HuH-7.5 (cell line): ENCODE measurements at regions not wholly inside any gene's neighbourhood (a gene's known extent, or its start where the extent isn't known, plus 50 kb on each side); places are given as distances from the start of the nearest gene placed in this dataset.
"Not testable (repeated sequence)": the region's sequence is repeated elsewhere in the genome, so short reads cannot be mapped to it uniquely, and the experiment has no call there.

ENCODE experiments used
- DNase-seq: peaks from one replicate; pipeline ENCODE4 v3.0.0; 2011; ENCODE audit warnings: low spot score

DNA sequence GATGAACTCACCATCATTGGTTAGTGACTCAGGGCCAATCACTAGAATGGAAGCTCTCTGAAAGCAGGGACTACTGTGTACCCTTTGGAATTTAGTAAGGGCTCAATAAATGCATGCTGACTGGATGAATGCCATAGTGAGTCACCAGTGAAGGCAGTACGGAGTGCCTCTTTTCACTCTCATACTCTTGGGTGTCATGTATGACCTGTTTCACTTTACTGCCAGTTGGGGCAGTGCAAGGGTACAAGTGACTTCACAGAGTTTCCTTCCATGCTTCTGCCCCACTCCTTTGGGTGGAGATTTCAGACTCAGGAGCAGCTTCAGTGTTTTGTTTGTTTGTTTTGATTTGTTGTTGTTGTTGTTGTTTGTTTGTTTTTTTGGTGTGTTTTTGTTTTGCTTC, 57.7 kb downstream of the SOX3 start:
- DNase-seq = no peak

DNA sequence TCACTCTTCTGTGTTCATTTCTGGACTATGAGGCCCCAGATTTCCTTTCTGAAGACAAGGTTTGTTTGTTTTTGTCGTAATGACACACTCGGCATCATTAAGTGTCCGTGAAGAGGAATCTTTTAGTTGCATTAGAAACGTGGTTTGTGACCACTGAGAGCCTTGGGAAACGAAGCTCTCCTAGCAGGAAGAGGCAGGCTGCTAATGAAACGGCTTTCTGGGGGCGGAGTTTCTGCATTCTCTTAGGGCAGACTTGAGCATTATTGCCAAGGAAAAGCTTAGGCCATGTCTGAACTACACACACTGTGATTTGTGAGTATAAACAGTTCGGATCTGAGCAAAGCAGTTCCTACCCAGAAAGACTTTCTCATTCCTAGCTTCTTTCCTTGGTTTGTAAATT, 64.0 kb downstream of the SOX3 start:
- no peak for DNase-seq

DNA sequence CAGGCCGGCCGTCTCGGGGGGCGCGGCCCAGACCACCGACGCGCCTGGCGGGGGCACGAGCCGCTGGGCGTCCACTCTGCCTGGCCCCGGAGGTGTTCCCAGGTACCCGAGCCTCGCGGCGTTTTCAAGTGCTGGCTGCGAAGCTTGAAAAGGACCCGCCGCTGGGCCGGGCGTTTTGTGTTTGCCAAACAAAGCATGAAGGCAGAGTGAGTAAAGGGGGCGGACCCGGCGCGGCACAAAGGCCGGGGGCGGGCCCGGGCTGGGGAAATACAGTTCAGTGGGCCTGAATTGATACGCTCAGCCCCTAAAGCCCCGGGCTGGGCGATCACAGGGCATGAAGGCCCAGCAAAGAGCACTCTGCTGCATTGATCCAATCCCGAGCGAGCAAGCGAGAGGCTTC, 65.4 kb downstream of the SOX3 start:
- DNase-seq = no peak

DNA sequence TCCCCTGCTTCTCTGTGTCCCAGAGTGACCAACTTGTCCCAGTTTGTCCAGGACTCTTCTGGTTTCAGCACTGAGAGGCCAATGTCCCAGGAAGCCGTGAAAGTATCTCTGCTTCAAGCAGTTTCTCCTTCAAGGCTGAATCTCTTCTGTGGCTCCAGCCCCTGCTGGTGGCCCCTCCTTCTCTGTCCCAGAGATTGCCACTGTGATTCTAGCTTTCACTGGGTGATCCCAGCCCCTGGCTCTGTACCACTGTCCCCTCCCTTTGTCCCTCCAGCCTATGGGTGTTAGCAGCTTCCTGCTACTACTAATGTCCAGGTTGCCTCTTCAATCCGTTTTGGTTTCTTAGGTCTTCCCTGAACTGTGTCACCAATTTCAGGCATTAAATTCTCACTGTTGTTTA, 70.5 kb downstream of the SOX3 start:
- no peak for DNase-seq

DNA sequence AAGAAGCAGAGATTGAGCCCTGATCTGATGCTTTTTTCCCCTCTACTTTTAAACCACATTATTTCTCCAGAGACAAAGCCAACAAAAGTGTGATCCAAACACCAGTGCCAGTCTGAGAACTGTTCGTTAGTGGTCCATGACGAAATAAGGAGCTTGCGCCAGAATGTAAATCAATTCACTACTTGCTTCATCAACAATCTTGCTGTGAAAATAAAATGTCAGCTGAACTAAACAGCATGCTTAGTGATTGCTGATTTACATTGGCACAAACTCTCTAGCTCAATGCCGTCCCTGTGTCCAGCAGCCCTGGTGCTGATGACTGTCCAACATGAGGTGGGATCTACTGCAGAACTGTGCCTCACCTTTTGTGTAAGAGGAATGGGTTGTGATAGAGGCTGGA, 71.3 kb downstream of the SOX3 start:
- no peak for DNase-seq

DNA sequence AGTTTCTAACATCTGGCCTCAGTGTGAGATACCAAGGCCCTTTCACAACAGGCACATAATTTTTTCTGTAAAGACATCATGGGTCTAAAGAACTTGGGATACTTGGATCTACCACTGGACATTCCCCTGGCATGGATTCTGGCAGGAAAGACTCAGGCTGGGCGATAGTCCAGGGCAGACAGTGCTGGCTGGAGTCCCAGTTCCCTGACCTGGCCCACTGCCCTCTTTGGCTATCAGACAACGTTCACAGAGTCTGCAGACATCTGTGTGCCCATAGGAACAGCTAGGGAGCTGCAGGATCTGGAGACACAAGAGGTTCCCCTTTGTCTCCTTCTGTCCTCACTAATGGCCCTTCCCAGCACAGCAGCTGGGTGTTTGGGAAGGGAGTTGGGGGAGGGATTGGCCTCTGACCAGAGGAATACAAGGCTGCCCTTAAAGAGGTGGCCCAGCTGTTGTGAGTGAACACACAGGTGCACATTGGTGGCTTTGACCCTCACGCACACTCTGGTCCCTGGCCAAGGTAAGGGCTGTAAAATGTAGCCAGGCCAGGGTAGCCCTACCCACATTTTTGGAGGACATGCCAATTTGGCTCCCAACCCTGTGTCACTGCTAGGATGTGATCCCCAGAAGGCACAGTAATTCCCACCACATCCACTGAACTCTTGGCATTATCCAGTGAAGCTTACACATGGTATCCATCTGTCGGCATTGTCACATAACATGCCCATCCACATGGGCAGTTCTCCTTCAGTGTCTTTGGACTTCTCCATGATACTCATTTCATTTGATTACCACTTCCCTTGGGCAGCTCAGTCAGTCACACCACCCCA, 72.3 kb downstream of the SOX3 start:
- no peak for DNase-seq

DNA sequence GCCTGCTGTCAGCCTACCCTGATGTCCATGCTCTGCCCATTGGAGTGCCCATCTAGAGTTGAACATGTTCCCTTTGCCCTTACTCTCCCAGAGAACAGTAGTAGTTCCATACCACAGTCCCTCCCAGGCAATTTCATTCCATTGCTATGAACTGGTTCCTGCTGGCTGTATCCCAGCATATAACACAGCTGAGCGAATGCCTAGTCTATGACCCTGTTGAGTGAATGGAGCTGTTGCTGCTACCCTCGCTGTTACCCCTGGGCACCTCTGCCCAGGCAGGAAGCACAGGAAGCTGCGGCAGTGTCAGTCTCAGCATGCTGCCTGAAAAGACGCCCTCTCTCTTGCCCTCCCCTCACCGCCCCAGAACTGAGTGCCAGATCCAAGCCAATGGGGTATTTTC, 73.3 kb downstream of the SOX3 start:
- DNase-seq = no peak

DNA sequence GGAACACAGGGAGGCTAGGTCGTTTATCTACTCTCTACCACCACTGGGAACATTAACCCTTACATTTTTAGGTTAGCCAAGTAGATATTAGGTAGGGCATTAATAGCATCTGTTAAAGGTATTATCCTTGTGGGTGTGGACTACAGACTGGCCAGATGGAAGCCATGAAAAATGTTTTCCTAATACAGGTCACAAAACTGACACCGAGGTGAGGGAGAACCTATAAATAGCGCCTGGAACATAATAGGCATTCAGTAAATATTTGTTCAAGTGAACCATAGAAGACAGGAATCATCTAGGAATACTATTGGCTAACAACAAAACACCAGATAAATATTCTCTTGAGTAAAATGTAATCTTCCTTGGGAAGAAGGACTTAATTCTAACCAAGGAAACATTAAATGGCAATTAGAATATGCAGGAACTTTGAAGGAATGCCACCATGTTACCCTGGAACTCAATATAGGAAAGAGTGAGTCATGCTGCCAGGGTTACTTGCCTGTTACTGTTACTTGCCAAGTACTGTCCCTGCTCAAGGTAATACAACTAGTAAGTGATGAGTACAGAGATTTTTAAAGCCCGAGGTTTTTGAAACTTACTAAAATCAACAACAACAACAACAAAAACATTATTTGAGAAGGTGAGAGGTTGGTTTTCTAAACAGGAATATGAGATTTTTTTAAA, 79.0 kb downstream of the SOX3 start:
- DNase-seq = no peak

DNA sequence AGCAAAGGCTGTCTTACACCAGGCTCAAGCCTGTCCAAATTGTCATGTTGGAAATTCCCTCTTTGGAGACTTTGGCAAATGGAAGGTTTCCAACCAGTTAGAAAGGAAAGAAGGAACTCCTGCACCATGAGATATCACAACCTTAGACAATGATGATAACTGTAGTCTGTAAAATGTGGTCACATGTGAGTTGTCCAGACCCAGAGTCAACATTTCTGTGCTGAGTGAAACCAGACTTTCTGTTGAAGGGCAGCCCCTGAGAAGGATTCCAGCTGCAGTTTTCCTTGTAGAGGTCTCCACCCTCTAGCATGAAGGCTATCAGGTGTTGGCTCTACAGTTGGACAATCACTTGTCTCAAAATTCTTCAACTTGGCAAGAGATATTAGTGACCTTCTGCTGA, 82.4 kb downstream of the SOX3 start:
- no peak for DNase-seq

DNA sequence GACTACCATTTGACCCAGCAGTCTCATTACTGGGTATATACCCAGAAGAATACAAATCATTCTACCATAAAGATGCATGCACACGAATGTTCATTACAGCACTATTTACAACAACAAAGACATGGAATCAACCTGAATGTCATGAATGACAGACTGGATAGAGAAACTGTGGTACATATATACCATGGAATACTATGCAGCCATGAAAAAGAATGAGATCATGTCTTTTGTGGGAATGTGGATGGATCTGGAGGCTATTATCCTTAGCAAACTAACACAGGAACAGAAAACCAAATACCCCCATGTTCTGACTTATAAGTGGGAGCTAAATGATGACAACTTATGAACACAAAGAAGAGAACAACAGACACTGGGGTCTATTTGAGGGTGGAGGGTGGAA, 102.7 kb downstream of the SOX3 start:
- DNase-seq = not testable (repeated sequence)

DNA sequence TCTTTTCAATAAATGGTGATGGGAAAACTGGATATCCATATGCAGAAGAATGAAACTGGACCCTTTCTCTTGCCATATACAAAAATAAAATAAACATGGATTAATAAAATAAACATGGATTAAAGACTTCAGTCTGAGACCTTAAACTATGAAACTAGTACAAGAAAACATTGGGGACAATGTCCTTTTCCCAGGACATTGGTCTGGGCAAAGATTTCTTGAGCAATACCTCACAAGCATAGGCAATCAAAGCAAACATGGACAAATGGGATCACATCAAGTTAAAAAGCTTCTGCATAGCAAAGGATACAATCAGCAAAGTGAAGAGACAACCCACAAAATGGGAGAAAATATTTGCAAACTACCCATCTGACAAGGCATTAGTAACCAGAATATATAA, 108.5 kb downstream of the SOX3 start:
- DNase-seq = not testable (repeated sequence)

DNA sequence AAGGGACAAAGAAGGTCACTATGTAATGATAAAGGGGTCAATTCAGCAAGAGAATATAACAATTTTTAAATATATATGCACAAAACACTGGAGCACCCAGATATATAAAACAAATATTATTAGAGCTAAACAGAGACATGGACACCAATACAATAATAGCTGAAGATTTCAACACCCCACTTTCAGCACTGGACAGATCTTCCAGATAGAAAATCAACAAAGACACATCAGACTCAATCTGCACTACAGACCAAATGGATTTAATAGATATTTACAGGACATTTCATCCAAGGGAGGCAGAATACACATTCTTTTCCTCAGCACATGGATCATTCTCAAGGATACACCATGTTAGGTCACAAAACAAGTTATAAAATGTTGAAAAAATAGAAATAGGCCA, 111.4 kb downstream of the SOX3 start:
- DNase-seq = no peak

DNA sequence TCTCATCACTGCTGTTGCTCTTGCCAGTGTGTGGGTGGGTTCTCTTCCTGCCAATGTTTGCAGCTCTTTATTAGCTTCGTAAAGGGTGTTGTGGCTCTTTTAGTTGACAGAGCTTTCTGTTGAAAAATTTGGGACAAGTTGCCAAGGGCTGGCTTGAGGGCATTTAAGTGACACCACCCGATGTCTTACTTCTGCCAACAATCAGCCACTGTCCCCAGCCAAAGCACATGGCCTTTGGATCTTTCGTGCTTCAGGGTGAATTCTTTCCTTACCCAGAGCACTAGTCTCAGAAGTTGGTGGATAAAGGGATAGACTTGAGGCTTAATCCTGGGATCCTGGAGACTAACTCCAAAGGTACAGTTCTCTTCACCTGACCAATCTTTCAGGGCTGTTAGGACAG, 113.6 kb downstream of the SOX3 start:
- DNase-seq = no peak

DNA sequence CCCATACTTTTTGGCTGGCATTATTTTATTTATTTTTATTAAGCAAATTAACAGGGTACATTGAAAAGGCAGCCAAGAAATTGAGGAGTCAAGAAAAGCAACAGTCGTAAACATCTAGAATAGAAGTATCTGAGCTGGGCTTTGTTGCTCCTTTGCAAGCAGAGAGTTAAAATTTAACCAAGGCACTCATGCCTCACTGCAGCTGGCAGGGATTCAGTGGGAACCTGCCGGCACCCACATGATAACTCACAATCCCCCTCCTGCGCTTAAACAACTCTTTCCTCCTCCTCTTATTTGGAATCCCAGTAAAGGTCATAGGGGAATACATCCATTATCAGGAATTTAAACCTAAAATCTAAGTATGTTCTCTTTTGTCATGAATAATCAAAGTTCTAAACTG, 115.5 kb downstream of the SOX3 start:
- no peak for DNase-seq

DNA sequence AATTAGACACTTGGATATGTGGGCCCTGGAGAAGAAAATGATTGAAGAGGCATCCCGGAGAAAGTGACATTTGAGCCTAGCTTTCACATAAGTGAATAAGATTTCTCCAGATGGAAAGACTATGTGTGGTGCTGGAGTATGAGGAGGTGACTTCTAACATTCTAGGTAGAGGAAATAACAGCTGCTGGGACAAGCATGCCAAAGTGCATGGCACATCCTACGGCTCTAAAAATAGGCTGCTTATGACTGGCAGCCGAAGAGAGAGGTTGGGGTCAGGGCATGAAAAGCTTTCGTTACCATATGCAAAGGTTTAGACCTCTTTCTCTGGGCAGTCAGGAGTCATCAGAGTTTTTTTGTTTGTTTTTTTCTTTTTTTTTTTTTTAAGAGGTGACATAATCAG, 142.0 kb downstream of the SOX3 start:
- DNase-seq = no peak

DNA sequence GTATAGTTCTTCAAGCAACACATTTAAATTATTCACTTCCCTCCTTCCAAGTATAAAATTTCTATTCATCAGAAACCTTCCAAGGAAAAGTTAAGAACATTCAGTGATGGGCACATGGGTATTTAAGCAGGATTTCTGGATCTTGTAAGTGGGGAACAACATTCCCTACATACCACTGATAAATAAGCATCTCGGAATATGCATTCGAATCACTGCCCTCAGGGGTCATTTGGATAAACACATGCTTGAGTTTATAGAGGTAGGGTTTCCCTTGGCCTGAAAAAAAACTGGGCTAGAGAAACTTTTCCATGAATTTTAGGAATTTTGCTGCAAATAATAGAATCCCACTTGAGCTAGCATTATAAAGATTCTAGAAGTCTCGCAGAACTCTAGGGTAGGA, 143.9 kb downstream of the SOX3 start:
- DNase-seq = no peak

DNA sequence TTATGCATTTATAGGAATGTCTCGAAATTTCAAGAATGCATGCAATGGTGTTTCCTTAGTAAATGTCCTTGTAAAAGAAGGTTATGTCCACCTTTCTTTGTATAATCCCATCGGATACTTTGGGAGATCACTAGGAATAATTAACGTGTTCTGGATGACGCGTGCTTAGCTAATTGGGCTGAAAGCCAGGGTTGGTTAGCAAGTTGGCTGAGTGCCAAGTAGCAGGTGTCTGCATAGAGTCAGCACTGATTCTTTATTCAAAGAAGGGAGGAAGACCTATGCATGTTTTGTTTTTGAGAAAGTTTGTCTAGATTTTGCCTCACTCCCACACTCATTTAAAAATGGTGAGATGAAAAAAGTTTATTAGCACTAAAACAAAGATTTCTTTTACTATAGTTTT, 144.6 kb downstream of the SOX3 start:
- DNase-seq = no peak

DNA sequence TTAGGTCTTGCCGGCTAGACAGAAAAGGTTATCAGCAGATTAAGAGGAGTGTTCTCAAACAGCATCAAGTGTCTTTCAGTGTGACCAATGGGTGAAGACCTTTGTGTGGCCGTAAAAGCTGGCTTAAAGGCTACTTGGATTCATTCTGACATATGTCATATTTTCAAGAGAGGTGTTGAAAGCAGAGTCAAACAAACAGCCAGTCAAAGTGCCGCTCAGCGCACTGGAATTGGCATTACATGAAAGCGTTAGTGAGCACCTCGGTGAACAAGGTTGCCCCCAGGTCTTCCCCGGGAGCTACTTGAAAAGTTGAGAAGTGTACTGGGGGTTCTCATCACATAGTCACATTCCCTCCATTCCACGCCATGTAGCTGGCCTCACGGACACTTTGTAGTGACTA, 148.9 kb downstream of the SOX3 start:
- DNase-seq = no peak

DNA sequence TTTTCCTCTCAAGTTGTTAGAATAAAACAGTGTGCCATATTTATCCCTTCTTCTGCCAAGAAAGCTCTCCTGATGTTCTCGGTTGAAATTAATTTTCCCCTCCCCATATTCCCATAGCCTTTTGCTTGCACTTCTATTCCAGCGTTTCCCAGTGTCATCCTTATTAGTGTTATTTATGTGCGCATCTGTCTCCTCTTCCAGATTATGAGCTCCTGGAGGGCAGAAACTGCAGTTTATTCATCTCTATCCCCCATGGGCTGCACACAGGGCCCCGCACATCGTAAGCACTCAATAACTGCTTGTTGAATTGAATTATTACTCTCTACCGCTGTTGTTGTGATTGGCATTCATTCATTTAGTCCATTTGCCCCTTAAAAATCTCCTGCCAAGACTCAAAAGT, 149.4 kb downstream of the SOX3 start:
- no peak for DNase-seq

DNA sequence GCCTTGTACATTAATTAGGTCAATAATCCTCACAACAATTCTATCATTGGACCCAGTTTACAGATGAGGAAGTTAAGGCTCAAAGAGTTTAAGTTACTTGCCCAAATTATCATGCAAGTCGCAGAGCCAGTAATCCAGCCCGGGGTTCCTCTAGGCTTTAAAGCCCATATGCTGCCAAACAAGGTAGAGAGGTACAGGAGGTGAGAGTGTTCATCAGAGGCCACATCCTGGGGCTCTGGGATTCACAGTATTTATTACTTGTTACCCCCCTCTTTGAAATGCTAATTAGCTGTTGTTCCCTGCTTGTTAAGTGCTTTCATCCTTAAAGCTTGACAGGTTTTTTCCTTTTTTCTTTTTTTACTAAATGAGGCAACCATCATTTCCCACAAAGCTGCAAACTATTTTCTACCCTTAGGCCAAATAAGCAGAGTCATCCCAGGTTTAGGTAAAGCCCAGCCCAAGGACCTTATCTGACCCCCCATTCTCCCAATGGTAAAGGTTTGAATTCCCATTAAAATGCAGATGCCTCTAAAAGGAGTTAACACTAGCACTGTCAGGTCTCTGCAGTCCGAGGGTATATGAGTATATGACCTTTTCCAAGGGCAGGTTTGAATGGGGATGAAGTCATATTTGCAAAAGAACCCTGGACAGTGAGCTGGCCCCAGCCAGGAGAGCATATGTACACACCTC, 150.3 kb downstream of the SOX3 start:
- no peak for DNase-seq

DNA sequence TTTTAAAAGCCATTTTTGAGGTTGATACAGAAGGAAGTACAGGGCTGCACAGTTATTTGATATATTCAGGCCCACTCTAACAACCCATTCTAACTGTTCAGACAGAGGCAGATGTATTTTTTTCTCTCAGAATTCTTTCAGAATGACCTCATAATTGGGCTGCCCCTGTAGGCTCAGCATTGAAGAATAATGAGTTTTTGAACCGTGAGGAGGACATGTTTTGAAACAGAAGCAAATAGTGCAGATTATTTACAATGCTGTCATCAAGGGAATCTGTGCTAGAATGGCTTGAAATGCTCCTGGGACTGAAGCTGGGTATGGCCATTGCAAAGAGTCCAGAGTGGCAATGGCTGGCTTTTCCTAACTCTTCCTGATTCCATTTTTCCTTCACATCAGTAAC, 158.1 kb downstream of the SOX3 start:
- no peak for DNase-seq

DNA sequence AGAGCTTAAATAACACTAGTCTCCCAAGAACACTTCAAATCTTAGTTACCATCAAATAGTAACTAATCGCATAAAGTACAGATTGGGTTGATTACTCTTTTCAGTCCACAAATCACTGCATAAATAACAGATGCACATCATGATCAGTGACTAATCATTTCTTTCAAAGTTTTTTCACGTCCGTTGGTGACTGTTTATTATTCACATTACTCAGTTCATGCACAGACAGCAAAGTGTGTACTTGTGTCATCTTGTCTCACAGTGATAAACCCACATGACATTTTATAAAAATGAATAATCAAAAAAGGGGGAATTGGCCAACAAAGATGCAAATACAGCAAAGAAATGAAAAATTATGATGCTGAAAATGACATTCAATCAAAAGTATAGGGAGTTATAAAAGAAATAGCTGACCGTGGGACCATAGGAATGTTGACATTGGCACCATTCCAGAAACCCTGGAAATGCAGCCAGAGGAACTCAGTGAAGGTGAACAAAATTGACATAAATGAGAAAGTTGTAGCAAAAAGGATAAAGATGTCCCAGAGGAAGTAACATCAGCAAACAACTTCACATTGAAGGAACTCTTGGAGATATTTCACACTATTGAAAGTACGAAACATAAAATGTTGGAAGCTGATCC, 161.5 kb downstream of the SOX3 start:
- no peak for DNase-seq

DNA sequence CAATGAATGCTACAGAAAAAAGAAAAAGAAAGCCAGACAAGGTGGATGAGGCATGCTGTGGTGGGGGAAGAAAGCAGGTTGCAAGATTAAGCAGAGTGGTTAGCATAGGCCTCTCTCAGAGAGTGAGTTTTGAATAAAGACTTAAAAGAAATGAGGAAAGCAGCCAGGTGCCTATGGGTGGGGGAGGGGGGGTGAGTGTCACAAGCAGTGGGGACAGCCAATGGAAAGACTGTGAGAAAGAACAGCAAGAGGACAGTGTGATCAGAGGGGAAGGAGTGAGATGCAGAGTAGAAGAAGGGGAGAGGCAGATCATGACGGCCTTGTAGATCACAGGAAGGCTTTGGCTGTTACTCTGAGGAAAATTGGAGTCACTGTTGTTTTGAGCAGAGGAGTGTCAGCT, 162.5 kb downstream of the SOX3 start:
- DNase-seq = no peak
